HCT116 (cell line): ENCODE measurements at regions not wholly inside any gene's neighbourhood (a gene's known extent, or its start where the extent isn't known, plus 50 kb on each side); places are given as distances from the start of the nearest gene placed in this dataset.

Source experiments
- ATAC-seq: fragments of 200-7000 bp; cut with Tn5 transposase; 2 replicates; pipeline ENCODE4 v1.9.1; 2020; ENCODE audit warnings: mild to moderate bottlenecking, moderate library complexity
- BruUV-seq: library from RNA; stranded (reverse); fragments of 400-500 nt; replicated peaks from 2 replicates; lab custom pipeline; 2021; lab: Mats Ljungman, UMichigan
- CTCF ChIA-PET: fragments of 300-600 bp; sonication (Branson Sonifier 250); formaldehyde crosslinking; loops from one replicate; lab custom pipeline; 2021; ENCODE audit warnings: antibody characterized with exemption; lab: Charles Lee
- POLR2A ChIA-PET: fragments of 300-600, 350-600 bp; sonication (Branson Sonifier 250); formaldehyde crosslinking; loops from one replicate; lab custom pipeline; 2021; ENCODE audit warnings: antibody characterized with exemption; lab: Charles Lee
- RAD21 ChIA-PET, 2 experiments: fragments of 300-600 bp; sonication (Branson Sonifier 250); formaldehyde crosslinking; loops; one replicate each; lab custom pipeline; 2023; ENCODE audit warnings: low total read pairs in 2 of 2; ENCODE audit not compliant: uncharacterized antibody in 2 of 2, unreplicated experiment in 2 of 2, low non-redundant PET in 1 of 2; lab: Charles Lee
- DNase-seq: peaks from one replicate; pipeline ENCODE4 v3.0.0-alpha.2; 2010; ENCODE audit warnings: low read depth, low spot score
- H2AFZ ChIP-seq: fragments of 200-600 bp; shearing (Covaris generic), sonication (generic); 2 replicates; pipeline ENCODE4 v1.6.1; 2017; ENCODE audit warnings: low read depth, mixed run types, mixed read lengths, antibody characterized with exemption, low read length; ENCODE audit not compliant: poor library complexity, severe bottlenecking
- H3K27ac ChIP-seq: 2 replicates; pipeline ENCODE4 v1.5.1; 2012; ENCODE audit warnings: low read depth, low read length
- H3K27me3 ChIP-seq: fragments of 200-600 bp; sonication (generic); 2 replicates; pipeline ENCODE4 v1.6.1; 2016; ENCODE audit warnings: mixed run types, low read length, mixed read lengths; ENCODE audit not compliant: insufficient read depth
- H3K36me3 ChIP-seq, 2 experiments: fragments of 200-500 bp in 1 of 2; fragments of 200-600 bp in 1 of 2; sonication (Bioruptor generic) in 1 of 2; sonication (generic) in 1 of 2; 2 replicates each; pipeline versions ENCODE4 v1.5.1 to v1.6.1; 2014 to 2016; ENCODE audit warnings: low read length in 2 of 2, inconsistent platforms in 1 of 2, mixed read lengths in 1 of 2, mixed run types in 1 of 2; ENCODE audit not compliant: insufficient read depth in 2 of 2, control insufficient read depth in 1 of 2
- H3K4me1 ChIP-seq, 2 experiments: fragments of 200-600 bp in 1 of 2; sonication (generic) in 1 of 2; 2 replicates each; pipeline versions ENCODE4 v1.5.1 to v1.6.1; 2012 to 2017; ENCODE audit warnings: low read length in 2 of 2, inconsistent platforms in 1 of 2, mild to moderate bottlenecking in 1 of 2, mixed read lengths in 1 of 2, mixed run types in 1 of 2, moderate library complexity in 1 of 2; ENCODE audit not compliant: insufficient read depth in 2 of 2, control insufficient read depth in 1 of 2
- H3K4me2 ChIP-seq: fragments of 200-600 bp; sonication (generic); 2 replicates; pipeline ENCODE4 v1.6.1; 2017; ENCODE audit warnings: mixed run types, low read length, mixed read lengths
- H3K4me3 ChIP-seq, 2 experiments: fragments of 200-600 bp in 1 of 2; sonication (generic) in 1 of 2; replicated peaks in 1 of 2; 2 replicates each; pipeline ENCODE4 v1.5.1; 2011 to 2016; ENCODE audit warnings: low read length in 2 of 2, control low read depth in 1 of 2, low read depth in 1 of 2, mild to moderate bottlenecking in 1 of 2, mixed read lengths in 1 of 2, mixed run types in 1 of 2
- H3K79me2 ChIP-seq: fragments of 200-600 bp; sonication (generic); 2 replicates; pipeline ENCODE4 v1.6.1; 2017; ENCODE audit warnings: mild to moderate bottlenecking, mixed run types, low read length, moderate library complexity, mixed read lengths; ENCODE audit not compliant: insufficient read depth
- H3K9ac ChIP-seq: fragments of 200-600 bp; sonication (generic); 2 replicates; pipeline ENCODE4 v1.6.1; 2016; ENCODE audit warnings: low read length, mixed read lengths
- H3K9me2 ChIP-seq: fragments of 200-600 bp; sonication (generic), shearing (Covaris generic); 2 replicates; pipeline ENCODE4 v1.6.1; 2017; ENCODE audit warnings: mixed run types, mild to moderate bottlenecking, moderate library complexity; ENCODE audit not compliant: insufficient read depth
- H3K9me3 ChIP-seq, 2 experiments: fragments of 200-500 bp in 1 of 2; fragments of 200-600 bp in 1 of 2; sonication (Bioruptor generic) in 1 of 2; sonication (generic) in 1 of 2; 2 replicates each; pipeline ENCODE4 v1.6.1; 2014 to 2017; ENCODE audit warnings: low read length in 2 of 2, mixed read lengths in 2 of 2, inconsistent platforms in 1 of 2, low read depth in 1 of 2, mild to moderate bottlenecking in 1 of 2, mixed run types in 1 of 2, moderate library complexity in 1 of 2; ENCODE audit not compliant: control insufficient read depth in 1 of 2, insufficient read depth in 1 of 2
- H4K20me1 ChIP-seq: fragments of 200-600 bp; sonication (generic), shearing (Covaris generic); 2 replicates; pipeline ENCODE4 v1.6.1; 2017; ENCODE audit warnings: mixed run types, mild to moderate bottlenecking, moderate library complexity; ENCODE audit not compliant: insufficient read depth
- ATF3 ChIP-seq: IDR thresholded peaks from 2 replicates; pipeline ENCODE4 v1.6.1; 2012
- CBX3 ChIP-seq: IDR thresholded peaks from 2 replicates; pipeline ENCODE4 v1.6.1; 2012; ENCODE audit warnings: low read depth
- CEBPB ChIP-seq: IDR thresholded peaks from 2 replicates; pipeline ENCODE4 v1.6.1; 2012; ENCODE audit warnings: low read depth
- ELF1 ChIP-seq: IDR thresholded peaks from 2 replicates; pipeline ENCODE4 v1.6.1; 2012; ENCODE audit warnings: low read depth, borderline replicate concordance
- EZH2 ChIP-seq: fragments of 200-600 bp; sonication (generic); IDR thresholded peaks from 2 replicates; pipeline ENCODE4 v1.6.1; 2017; ENCODE audit warnings: antibody characterized with exemption, mixed run types
- EZH2phosphoT487 ChIP-seq: fragments of 200-600 bp; IDR thresholded peaks from 2 replicates; pipeline ENCODE4 v1.6.1; 2018; ENCODE audit warnings: antibody characterized with exemption, borderline replicate concordance
- JUND ChIP-seq: IDR thresholded peaks from 2 replicates; pipeline ENCODE4 v1.6.1; 2012
- MAX ChIP-seq: IDR thresholded peaks from 2 replicates; pipeline ENCODE4 v1.6.1; 2012
- POLR2AphosphoS5 ChIP-seq: IDR thresholded peaks from 2 replicates; pipeline ENCODE4 v1.6.1; 2011; ENCODE audit warnings: mild to moderate bottlenecking, low read depth, low read length, moderate library complexity
- SIN3A ChIP-seq: IDR thresholded peaks from 2 replicates; pipeline ENCODE4 v1.6.1; 2012; ENCODE audit warnings: low read depth
- SP1 ChIP-seq: IDR thresholded peaks from 2 replicates; pipeline ENCODE4 v1.6.1; 2012; ENCODE audit warnings: low read depth
- SRF ChIP-seq: IDR thresholded peaks from 2 replicates; pipeline ENCODE4 v1.6.1; 2012; ENCODE audit warnings: low read depth
- TCF7L2 ChIP-seq: IDR thresholded peaks from 2 replicates; pipeline ENCODE4 v1.7.0; 2011; ENCODE audit warnings: borderline replicate concordance, inconsistent platforms; ENCODE audit not compliant: insufficient read depth, insufficient read length; ENCODE audit errors: extremely low read depth
- YY1 ChIP-seq: IDR thresholded peaks from 2 replicates; pipeline ENCODE4 v1.6.1; 2011; ENCODE audit warnings: low read length, low read depth, moderate library complexity, mild to moderate bottlenecking; ENCODE audit not compliant: insufficient replicate concordance; ENCODE audit errors: extremely low read depth
- ZNF274 ChIP-seq: fragments of 200-500 bp; sonication (Bioruptor generic); IDR thresholded peaks from 2 replicates; pipeline ENCODE4 v1.6.1; 2014; ENCODE audit warnings: mild to moderate bottlenecking, low read depth, low read length, inconsistent platforms
- intact Hi-C: fragments of 100-400 bp; cut with micrococcal nuclease; formaldehyde crosslinking; loops from 2 replicates; pipeline ENCODE4 v1.10.0; 2022
- TF ChIP-seq, protein P1 (sequence below), 3 experiments: fragments of 200-600 bp in 1 of 3; sonication (generic) in 1 of 3; IDR thresholded peaks in 2 of 3; conservative IDR thresholded peaks in 1 of 3; 2 replicates each; pipeline ENCODE4 v1.5.1; 2012 to 2017; ENCODE audit warnings: low read depth in 2 of 3, low read length in 2 of 3, antibody characterized with exemption in 1 of 3, borderline replicate concordance in 1 of 3, control low read depth in 1 of 3, mild to moderate bottlenecking in 1 of 3, mixed read lengths in 1 of 3, mixed run types in 1 of 3, moderate library complexity in 1 of 3; ENCODE audit not compliant: insufficient read depth in 1 of 3

DNA sequence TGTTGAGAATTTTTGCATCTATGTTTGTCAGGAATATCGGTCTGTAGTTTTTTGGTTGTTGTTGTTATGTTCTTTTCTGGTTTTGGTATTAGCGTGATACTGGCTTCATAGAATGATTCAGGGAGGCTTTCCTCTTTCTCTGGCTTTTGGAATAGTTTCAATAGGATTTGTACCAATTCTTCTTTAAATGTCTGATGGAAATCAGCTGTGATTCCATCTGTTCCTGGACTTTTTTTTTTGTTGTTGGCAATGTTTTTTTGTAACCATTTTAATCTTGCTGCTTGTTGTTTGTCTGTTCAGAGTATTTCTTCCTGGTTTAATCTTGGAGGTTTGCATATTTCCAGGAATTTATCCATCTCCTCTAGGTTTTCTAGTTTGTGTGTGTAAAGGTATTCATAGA lies 81.5 kb upstream of the GK2 start:
- intact Hi-C loops, result no loop called here
- Histone ChIP-seq H3K4me3 (no peak overlapping the region), H3K9me2 (no peaks in the 10 kb centered on the region), H3K79me2 (no peaks in the 10 kb centered on the region), H3K27me3 (no peaks in the 10 kb centered on the region; the same call in 1 of the 2 replicates), H3K36me3 (no peaks in the 10 kb centered on the region), H4K20me1 (no peaks in the 10 kb centered on the region), H3K9ac (no peak overlapping the region), H3K9me3 (no peaks in the 10 kb centered on the region), H2AFZ (no peak overlapping the region), H3K27ac (no peak overlapping the region), H3K4me1 (no peaks in the 10 kb centered on the region), H3K4me2 (no peak overlapping the region)
- no peak for ATAC-seq
- TF ChIP-seq ZNF274, result no peak
- no peak for TF ChIP-seq ELF1
- no peak for TF ChIP-seq MAX
- TF ChIP-seq EZH2, result no peak
- RAD21 ChIA-PET, result no interaction called here
- CTCF ChIA-PET, result no interaction called here
- DNase-seq, result no peak
- POLR2A ChIA-PET, result no interaction called here
- BruUV-seq, result no TSS peak

GRCh38 chr4:79476196-79476595 lies 68.2 kb upstream of the GK2 start:
- Histone ChIP-seq H3K36me3 (no peaks in the 10 kb centered on the region), H3K9me3 (no peaks in the 10 kb centered on the region), H3K4me2 (no peak overlapping the region), H3K27ac (no peak overlapping the region), H3K4me3 (no peak overlapping the region), H3K9ac (no peak overlapping the region), H4K20me1 (no peaks in the 10 kb centered on the region), H3K27me3 (no peaks in the 10 kb centered on the region), H3K4me1 (no peaks in the 10 kb centered on the region), H2AFZ (no peak overlapping the region), H3K9me2 (no peaks in the 10 kb centered on the region), H3K79me2 (no peaks in the 10 kb centered on the region)
- DNase-seq (no peak), ATAC-seq (no peak)
- intact Hi-C loops, result no loop called here
- POLR2A ChIA-PET, result no interaction called here
- TF ChIP-seq SP1, result no peak
- no peak for TF ChIP-seq EZH2phosphoT487
- no peak for TF ChIP-seq EZH2
- TF ChIP-seq ATF3, result no peak
- TF ChIP-seq SIN3A, result no peak
- TF ChIP-seq, protein P1, sequence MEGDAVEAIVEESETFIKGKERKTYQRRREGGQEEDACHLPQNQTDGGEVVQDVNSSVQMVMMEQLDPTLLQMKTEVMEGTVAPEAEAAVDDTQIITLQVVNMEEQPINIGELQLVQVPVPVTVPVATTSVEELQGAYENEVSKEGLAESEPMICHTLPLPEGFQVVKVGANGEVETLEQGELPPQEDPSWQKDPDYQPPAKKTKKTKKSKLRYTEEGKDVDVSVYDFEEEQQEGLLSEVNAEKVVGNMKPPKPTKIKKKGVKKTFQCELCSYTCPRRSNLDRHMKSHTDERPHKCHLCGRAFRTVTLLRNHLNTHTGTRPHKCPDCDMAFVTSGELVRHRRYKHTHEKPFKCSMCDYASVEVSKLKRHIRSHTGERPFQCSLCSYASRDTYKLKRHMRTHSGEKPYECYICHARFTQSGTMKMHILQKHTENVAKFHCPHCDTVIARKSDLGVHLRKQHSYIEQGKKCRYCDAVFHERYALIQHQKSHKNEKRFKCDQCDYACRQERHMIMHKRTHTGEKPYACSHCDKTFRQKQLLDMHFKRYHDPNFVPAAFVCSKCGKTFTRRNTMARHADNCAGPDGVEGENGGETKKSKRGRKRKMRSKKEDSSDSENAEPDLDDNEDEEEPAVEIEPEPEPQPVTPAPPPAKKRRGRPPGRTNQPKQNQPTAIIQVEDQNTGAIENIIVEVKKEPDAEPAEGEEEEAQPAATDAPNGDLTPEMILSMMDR (IDR thresholded peaks at IDR 0.05 in 2 of 3, conservative IDR thresholded peaks at IDR 0.05 in 1 of 3; ENCODE audit: borderline replicate concordance in 1 of 3, insufficient read depth in 1 of 3, low read depth in 2 of 3, low read length in 2 of 3), result no peak
- no peak for TF ChIP-seq YY1
- no peak for TF ChIP-seq SRF
- no peak for TF ChIP-seq JUND
- no peak for TF ChIP-seq ZNF274
- no peak for TF ChIP-seq CBX3
- TF ChIP-seq CEBPB, result no peak
- no peak for TF ChIP-seq POLR2AphosphoS5
- no peak for TF ChIP-seq ELF1
- TF ChIP-seq TCF7L2, result no peak
- RAD21 ChIA-PET, result no interaction called here
- CTCF ChIA-PET, result no interaction called here
- no TSS peak for BruUV-seq
